COLO668 (cell line): ENCODE measurements at regions not wholly inside any gene's neighbourhood (a gene's known extent, or its start where the extent isn't known, plus 50 kb on each side); places are given as distances from the start of the nearest gene placed in this dataset.

Experiments used
- DNase-seq: peaks from one replicate; lab custom pipeline; 2025; ENCODE audit not compliant: unreplicated experiment; lab: John Stamatoyannopoulos, UW

DNA sequence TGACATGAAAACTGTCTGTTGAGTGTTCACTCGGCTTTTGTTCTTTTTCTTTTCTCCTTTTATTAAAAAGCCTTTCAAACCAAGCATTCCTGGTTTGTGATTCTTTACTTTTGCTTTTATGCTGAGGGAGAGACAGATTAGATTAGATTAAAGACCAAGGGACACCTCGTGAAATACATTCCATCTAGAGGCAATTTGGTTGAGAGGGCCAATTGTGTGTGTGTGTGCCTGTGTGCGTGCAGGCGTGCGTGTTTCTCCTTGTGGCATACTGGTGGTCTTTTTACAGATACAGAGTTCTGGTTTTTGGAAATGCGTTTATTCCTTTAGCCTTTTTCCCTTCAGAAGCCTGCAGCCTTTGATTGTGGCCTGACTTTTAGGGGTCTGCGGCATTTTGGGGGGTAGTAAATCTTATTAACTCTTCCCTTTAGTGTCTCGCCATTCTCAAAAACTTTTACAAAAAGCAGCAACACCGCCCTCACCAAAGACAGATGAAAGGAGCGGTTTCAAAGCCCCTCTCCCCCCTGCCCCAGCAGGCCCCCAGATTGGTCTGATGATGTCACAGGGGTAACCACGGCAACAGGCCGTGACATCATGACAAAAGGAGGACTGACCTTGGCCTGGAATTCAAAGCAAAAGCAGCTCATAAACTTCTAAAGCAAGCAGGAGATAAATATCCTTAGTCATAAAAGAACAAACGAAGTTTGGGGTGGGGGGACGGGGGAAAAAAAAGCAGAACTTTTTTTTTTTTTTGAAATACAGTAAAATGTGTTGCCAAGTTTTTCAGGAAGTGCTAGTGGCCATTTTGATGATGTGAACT lies 84.1 kb upstream of the TBX3 start:
- no peak for DNase-seq

DNA sequence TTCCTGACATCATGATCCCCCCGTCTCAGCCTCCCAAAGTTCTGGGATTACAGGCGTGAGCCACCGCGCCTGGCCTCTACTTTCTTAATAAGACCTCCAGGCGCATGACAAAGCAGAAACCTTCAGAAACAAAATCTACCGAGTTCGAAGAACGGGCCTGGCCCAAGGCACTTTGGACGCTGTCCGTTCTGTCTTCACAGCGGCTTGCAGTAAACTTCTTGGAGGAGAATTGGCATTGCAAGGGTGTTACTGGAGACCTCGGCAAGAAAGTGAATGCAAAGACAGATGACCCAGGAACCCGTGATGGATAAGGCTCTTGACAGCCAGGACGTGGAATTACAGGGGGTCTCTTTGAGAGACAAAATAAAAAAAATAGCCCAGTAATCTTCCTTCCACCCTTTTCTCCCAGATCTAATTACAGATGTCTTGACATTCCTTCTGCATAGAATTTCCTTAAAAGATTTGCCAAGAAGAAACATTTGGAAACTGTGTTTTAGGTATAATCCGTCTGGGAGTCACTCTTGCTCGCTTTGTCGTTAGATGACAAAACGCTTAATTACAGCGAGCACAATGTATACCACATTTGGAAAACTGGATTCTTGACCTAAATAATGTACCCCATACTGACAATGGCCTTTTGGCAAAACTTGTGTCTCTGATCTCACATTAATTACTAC lies 83.2 kb upstream of the TBX3 start:
- DNase-seq, result no peak

DNA sequence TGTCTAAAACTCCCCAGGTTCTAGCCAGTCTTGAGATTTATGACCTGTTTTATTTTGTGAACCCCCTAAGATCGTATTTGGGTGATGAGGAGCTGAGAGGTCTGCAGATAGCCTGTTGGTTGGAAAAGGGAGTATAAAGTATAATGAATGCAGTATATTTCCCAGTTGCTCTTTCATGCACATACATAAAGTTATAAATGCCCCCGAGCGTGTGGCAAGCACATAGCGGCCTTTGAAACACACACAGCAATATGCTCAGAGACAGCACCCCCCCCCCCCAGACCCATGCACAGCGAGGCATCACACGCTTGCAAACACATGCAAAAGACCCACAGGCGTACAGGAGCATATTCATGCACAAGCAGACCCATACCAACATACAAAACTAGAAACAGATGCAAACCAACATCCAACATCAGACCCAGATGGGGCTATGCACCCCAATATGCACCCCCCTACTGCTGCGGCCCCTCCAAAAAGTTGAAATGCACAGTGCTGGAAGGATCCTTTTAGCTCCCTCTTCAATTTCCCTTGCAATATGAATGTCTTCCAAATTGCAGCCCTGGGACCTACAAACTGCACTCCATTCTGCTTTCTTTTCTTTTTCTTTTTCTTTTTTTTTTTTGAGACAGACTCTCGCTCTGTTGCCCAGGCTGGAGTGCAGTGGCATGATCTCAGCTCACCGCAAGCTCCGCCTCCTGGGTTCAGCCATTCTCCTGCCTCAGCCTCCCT lies 82.2 kb upstream of the TBX3 start:
- DNase-seq, result no peak

GRCh38 chr12:114764510-114764909 lies 80.5 kb upstream of the TBX3 start:
- no peak for DNase-seq

GRCh38 chr12:114762490-114763110 lies 78.6 kb upstream of the TBX3 start:
- no peak for DNase-seq

DNA sequence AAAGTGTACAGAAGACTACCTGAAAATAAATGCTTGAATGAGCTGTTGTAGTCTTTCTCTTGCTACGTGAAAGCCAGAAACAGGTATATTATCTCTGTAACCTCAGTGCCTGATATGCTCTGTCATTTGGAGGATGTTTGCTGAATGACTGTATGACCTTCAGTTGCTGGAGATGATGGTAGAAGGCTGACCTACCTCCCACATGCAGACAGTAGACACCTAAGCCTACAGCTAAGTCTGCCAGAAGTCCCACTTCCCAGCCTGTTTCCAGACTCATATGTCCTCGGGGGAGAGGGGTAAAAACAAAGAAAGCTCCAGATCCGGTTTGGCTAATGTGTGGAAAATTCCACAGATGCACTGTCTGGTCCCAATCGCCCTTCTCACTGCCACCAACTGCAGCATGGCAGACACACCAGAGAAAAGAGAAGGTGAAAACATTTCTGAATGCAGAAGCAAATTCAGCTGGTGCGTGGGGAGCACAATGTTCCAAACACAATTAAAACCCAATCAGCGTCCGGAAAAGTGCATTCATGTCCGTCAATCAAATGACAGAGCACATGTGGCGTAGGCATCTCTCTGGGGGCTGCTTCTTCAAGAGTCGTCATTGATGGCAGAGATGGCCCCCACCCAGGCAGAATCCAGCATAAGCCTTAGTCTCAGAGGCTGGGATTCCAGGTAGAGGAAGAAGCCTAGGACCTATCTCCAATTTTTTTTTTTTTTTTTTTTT lies 76.3 kb upstream of the TBX3 start:
- DNase-seq, result no peak

- DNase-seq, result no peak
Measured at GRCh38 chr12:114759635-114760034, 75.7 kb upstream of the TBX3 start.

DNA sequence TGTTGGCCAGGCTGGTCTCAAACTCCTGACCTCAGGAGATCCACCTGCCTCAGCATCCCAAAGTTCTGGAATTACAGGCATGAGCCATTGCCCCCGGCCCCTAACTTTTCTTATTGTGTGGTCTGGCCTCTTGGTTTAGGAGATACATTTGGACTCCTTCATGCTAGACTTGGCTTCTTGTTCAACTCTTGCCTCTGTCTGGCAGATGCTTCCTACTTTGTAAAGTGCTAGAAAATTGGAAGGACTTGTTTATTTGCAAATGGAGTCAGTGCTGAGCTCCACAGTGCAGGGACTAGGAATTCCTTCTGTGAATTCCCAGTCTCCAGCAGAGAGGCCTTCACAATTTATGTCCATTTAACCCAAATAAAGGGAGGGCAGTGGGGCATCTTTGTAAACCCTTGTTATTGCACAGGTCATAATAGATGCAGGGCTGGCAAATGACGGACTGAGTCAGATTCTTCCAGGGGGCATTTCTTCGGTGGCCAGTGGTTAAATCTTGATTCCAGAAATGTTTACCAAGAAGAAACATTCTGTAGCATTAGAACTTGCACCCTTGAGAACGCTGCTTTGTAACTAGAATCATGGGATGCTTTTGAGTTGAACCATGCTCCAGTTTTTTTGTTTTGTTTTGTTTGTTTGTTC lies 73.8 kb upstream of the TBX3 start:
- DNase-seq, result no peak

DNA sequence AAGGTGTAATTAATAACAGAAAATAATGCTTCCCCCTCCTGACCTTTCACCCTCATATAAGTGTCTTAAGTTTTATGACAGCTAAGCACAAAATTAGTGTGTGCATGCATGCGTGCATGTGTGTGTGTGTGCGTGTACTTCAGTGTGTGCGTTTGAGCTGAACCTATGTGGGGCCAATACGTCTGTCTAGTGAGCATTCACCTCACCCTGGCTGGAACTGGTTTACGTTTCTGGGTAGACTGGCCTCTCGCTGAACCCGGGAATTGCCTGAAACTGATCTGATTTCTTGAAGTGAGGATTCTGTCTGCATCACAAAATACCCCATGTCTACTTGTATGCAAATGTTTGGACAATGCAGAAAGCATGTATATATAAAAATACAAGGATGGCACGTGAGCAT lies 68.2 kb upstream of the TBX3 start:
- DNase-seq, result no peak

DNA sequence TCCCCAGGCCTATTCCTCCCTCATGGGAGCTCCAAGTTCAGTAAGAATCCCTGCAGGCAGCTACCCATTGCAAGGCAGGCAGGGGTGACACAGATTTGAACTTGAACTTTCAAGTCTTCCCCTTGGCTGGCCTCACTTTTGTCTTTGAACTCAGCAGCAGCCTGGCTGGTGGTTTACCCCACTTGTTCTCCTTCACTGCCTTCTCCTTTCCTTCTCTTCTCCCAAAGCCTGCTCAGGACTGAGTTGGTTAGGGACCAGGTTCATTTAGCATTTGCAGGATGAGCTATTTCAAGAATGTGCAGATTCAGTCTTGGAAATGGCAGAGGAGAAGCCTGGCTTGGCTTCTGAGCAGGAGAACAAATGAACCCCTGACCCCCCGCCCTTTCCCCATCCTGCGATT lies 67.7 kb upstream of the TBX3 start:
- DNase-seq, result no peak

DNA sequence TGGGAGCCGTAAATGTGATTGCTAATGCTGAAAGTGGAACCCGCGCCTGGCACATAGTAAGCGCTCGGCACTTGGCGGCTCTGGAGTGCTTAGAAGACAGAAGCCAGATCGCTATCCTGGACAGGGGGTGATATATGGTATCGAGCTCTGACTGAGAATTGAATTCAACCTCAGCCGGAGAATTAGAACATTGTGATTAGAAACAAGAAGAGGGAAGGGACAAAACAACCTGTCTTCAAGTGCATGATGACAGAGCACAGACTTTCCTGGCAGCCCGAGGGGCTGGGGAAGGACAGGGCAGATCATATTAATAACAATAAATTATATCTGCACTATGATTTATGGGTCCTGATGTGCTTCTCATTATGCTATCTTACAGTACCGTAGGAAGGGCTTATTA lies 66.9 kb upstream of the TBX3 start:
- no peak for DNase-seq

DNA sequence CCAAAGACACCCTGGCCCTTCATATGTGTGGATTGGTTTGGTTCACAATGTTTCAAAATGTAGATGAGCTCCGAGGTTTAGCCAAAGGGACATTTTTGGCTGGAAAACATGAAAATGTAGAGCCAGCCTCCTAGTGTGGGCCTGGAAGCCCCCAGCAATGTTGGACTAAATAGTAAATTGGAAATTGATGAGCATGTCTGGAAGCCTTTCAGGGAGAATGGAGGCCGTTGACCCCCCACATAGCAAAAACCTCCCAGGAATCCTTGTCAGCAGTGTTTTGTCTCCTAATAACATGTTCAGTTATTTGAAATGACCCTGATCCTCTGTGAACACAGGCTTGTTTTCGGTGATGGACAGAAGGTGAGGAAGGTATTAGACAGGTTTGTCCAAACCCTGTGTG lies 65.1 kb upstream of the TBX3 start:
- DNase-seq, result no peak

GRCh38 chr12:114747012-114747858 lies 63.3 kb upstream of the TBX3 start:
- no peak for DNase-seq

DNA sequence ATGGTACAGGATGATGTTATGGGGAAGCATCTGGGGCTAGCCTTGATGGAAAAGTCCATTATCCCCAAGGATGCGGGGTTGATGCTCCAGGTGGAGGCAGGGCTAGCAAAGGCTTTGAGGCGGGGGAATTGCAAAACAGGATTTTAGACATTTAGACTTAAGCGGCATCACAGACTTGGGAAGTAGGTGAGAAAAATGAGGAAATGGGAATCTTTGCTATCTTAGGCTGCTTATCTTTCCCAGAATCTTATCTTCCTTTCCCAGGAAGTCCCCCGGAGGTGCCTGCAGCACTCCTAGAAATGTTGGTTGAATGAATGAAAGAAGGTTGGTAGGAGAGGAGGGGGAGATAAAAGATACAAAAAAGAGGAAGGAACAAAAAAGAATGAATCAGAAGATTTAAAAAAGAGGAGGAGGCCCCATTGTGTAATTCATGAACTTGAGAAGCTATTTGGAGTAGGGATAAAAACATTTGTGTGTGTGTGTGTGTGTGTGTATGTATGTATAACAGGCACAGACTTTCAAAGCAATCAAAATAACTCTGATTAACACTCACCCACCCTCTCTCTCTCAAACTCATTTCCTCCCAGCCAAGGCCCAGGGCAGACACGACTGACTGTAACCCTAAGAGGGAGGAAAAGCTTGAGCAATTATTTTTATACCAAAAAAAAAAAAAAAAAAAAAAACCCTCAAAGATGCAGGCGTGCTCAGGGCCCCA lies 62.5 kb upstream of the TBX3 start:
- no peak for DNase-seq

DNA sequence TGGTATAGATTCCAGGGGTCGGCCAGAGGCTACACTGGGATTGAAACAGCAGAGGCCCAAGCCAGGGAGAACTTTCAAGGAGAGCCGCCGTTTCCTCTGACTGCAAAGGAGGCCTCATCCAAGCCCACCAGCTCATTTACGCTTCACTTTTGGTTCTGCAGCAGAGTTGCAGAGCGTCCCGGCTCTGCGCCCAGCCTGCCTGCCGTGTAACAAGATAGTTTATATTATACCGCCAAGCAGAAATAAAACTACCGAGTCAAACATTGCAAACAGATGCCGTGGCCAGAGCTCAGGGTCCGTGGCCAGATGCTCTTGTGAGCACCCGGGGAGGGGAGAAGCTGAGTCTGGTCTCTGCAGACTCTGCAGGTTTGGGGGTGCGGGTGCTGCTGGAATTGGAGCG lies 60.7 kb upstream of the TBX3 start:
- no peak for DNase-seq

- no peak for DNase-seq
Measured at GRCh38 chr12:114744285-114744684, 60.3 kb upstream of the TBX3 start.

GRCh38 chr12:114743799-114744198 lies 59.8 kb upstream of the TBX3 start:
- no peak for DNase-seq

DNA sequence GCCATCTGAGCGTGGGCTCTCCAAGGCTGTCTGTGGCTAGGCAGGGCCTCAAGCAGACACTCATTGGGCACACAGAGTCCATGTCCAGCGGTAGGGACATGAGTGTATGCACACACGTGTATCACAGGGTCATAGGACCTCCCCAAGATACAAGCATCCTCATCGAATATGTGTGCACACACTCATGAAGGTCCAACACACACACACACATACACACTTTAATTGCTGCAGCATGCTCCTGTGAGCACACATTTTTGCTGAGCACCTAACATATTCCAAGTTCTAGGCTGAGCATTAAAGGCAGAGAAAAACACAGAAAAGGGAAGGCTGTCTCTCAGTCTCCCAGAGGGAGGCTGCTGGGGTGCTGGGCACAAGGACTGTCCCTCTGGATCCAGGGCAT lies 59.3 kb upstream of the TBX3 start:
- no peak for DNase-seq

DNA sequence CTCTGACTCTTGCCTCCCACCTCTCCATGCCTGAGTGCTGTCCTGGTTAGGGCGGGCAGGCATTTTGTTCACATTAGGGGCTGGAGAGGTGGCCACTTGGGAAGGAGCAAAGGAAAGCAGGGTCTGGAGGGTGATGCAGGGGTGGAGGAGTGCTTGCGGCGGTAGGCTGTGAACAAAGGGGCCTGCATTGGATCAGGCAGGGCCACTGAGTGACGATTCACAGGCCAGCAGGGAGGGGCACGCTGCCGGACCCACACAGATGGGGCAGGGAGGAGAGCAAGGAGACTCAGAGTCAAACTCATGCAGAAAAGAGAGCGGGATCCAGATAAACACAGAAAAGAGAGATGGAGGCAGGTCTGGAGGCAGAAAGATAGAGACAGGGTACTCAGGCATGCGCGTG lies 58.4 kb upstream of the TBX3 start:
- no peak for DNase-seq
